ENCODE measurements at regions not wholly inside any gene's neighbourhood (a gene's known extent, or its start where the extent isn't known, plus 50 kb on each side); places are given as distances from the start of the nearest gene placed in this dataset.
"Not testable (repeated sequence)": the region's sequence is repeated elsewhere in the genome, so short reads cannot be mapped to it uniquely, and the experiment has no call there.

DNA sequence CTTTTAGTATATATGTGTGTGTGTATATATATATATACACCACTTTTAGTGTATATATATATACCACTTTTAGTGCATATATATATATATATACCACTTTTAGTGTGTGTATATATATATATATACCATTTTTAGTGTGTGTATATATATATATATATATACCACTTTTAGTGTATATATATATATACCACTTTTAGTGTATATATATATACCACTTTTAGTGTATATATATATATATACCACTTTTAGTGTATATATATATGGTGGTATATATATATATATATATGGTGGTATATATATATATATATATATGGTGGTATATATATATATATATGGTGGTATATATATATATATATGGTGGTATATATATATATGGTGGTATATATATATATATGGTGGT is 79.5 kb upstream of the ANK3 start:
- not testable (repeated sequence) for DNase-seq (ENCODE audit: low read depth, low spot score)

DNA sequence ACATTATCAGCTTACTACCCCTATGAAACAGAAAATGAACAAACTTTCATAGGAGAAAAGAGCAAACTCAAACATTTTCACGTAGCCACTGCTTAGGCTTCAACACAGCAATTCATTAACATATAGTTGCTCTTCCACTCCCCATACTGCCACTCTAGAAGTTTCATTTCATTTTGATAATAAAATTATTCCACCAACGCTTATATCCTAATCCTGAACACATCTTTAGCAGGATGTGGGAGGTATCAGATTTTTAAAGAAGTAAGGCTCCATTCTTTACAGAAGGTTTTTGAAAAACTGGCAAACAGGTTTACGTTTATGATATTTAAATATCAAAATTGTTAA is 77.5 kb upstream of the ANK3 start:
- no peak for DNase-seq (ENCODE audit: low read depth, low spot score)

DNA sequence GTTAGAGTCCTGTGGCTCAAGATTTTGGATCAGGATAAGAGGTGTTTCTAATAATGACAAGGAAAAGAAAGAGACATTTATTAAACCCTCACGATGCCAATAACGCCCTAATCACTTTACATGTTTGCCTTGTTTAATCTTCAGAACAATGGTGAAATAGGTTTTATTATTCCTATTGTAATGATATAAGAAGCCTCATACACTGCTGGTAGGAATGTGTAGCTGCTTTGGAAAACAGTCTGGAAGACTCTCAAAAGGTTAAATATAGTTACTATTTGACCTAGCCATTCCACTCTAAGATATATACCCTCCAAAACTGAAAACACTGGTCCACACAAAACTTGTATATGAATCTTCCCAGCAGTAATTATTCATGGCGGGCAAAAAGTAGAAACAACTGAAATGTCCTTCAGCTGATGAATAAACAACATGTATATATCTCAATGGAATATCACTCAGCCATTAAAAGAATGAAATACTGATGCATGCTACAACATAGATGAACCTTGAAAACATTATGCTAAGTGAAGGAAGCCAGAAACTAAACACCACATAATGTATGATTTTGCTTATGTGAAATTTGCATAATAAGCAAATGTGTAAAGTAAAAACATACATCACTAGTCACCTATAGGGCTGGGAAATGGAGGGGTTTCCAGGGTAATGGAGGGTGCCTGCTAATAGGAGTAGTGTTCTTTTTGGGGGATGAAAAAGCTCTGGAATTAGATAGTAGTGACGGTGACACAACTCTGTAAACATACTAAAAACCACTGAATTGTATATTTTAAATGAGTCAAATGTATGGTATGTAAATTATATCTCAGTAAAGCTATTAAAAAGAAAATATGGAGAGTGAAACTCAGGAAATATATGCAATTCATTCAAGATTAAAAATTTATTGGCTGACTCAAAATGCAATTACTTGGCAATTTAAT is 76.9 kb upstream of the ANK3 start:
- DNase-seq (ENCODE audit: low read depth, low spot score) = no peak

DNA sequence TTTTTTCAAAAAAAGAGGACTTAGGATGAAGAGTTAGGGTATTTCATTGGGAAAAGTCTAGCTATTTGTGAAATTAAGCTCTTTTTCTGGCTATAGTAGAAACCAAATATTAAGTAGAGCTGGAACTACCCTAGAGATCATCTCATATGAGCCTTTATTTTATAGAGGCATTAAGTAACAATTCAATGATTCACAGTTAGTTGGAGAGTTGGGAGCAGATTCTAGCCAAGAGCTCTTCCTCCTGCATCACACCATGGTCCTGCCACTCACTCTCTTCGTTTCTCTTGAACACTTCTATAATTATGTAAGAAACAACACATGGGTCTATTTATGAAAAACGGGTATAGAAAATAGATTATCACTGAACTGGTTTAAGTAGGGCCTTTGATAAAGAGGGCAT is 76.1 kb upstream of the ANK3 start:
- no peak for DNase-seq (ENCODE audit: low read depth, low spot score)

DNA sequence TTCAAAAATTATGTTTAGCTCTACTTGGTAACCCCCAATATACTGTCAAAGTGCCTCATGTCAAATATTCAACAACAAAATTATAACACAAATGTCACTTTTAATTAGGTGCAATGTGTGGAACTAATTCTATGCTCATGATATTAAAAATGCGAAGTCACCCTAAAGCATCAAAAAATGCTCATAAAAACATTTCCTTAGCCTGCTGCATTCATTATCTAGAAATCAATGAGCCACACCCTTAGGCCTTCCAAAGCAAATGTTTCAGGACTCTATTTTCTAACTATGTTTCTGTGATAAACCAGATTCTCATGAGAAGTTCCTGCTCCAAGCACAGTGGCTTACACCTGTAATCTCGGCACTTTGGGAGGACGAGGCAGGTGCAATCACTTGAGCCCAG is 75.0 kb upstream of the ANK3 start:
- DNase-seq (ENCODE audit: low read depth, low spot score) = no peak

DNA sequence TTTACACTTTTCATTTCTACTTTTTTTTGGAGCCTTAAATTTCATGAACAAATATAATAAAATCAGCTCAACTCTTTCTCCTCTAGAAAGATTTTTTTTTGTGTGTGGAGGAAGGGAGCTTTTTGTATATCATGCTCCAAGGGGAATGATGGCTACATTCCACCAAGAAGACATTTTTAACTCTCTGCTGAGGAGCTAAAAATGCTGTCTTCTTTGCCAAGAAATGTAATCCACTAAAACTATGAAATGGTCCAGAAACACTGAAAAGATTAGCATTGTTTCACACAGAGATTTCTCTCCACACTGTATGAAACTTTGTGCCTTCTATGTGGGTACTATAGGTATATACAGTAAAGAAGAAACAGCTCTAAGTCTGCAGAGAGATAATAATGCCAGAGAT is 74.1 kb upstream of the ANK3 start:
- no peak for DNase-seq (ENCODE audit: low read depth, low spot score)

DNA sequence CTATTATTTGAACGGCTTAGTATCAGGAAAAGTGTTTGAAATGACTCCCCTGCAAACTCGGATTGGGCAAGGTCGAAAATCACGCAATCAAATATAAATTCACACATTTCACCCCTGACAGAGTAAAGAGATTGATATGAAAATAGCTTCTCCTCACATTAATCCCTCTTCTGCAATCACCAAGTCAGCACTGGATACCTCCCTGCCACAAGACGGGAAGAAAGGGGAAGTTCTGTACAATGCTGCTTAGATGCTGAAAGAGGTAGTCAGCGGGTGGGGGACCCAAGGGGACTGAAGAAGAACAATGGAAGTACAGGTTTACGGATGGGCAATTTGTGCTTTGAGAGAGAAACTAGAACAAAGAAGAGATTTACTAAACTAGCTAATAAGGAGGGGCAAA is 72.0 kb upstream of the ANK3 start:
- no peak for DNase-seq (ENCODE audit: low read depth, low spot score)

DNA sequence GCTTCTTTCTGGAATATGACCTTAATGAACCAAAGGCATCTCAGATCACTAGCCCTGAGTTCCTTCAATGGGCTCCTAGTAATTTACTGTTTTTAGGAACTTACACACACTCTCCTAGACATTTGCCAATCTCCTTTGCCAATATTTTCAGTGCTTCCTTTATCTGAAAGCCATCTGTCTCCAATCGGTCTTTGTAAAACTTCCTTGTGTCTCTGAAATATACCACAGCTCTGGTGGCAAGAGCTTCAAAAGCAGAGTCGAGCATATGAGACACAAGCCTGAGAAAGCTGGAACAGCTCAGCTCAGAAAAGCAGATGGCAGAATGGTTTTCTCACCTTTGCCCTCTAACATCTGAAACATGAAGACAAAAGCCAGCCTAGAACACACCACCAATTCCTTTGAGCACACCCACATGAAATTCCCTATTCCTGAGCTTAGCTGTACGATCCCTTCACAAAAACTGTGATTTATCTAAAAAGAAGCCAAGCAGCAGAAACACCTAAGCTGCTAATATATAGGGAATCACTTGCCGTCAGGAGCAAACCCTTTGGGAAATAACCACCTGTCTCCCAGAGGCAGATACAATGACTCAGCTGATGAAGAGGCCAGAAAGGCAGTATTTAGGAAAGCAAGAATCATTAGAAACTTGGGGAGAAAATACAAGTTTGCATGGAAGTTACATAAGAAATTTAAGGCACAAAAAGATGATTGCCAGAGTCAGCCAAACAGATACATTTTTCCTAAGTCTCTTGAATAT is 70.2 kb upstream of the ANK3 start:
- no peak for DNase-seq (ENCODE audit: low read depth, low spot score)

DNA sequence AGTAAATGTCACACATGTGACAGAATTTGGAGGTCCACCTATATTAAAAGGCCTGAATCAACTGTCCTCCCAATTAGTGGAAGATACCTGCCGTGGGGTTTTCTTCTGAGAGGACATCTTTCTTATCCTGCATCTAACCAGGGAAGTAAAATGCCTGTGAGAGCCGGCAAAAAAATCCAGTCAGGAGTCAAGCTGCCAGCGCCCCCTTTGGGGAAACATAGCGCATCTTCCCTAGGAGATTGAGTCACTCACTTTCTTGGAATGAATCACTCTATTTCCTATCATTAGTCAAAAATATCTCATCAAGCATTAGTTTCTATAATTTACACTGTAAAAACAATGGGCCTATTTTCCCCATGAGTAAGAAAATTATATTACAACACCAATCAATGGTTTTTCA is 66.4 kb upstream of the ANK3 start:
- no peak for DNase-seq (ENCODE audit: low read depth, low spot score)

DNA sequence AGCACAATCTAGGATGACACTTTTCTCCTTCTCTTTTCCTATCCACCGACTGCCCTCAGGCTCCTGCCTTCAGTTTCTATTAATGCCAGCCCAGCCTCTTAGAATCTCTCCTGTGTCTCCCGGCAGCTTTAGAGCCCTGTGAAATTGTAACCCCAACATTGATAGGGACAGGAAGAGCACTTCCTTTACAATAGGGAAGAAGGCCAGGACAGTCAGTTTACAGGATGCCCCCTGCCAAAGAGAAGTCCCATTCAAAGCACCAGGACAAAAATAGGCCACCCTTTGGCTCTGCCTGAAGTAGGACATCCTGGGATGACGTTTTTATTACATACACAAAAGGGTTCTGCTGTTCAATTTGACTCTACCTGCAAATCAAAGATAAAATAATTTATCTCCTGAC is 64.7 kb upstream of the ANK3 start:
- DNase-seq (ENCODE audit: low read depth, low spot score) = no peak

DNA sequence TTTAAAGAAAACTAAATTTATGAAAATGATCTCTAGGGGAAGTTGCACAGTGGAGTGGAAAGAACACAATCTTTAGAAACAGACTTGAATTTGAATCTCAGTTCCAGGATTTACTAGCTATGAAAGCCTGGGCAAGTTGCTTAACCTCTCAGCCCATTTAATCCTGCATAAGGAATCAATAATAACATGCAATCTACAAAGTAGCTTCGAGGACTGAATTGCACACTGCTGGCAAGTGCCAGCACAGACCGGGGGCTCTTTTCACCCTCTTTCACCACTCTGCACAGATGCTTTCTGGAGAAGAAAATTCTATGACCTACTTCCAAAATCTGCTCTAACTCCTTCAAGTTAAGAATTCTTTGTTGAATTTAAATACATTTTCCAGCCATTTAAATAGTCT is 63.4 kb upstream of the ANK3 start:
- DNase-seq (ENCODE audit: low read depth, low spot score) = no peak

DNA sequence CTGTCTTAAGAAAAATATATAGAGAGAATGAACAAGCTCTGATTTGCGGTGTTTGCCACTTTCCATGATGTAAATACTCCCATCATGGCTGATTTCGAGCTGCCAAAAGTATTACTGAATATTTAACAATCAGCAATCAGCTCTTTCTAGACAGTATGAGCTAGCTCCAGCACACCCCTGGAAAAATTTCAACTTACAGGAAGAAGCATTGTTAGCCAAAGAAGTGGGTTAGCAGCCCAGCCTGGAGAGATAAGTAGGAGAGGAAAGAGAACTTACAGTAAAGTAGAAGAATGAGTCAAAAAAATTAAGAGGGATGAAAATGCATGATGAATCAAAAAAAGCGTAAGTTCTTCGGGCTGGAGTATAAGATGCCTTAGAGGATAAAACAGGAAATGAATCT is 60.6 kb upstream of the ANK3 start:
- DNase-seq (ENCODE audit: low read depth, low spot score) = no peak

DNA sequence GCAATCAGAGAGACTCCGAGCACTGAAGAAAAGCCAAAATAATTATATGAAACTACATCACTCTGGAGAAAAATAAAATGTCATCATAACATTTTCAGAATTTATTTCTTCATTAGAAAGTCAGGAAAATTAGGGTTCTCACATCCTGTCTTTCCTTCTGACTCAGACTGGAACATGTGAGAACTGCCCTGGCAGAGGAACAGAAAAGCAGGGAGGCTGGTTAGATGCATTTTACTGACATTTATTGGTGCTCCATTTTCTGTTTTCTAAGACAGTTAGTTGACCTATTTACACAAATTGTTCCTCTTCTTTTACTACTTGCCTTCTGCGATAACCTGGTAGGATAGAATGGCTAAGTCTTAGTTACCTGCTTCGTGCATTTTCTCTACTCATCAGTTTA is 58.6 kb upstream of the ANK3 start:
- no peak for DNase-seq (ENCODE audit: low read depth, low spot score)

DNA sequence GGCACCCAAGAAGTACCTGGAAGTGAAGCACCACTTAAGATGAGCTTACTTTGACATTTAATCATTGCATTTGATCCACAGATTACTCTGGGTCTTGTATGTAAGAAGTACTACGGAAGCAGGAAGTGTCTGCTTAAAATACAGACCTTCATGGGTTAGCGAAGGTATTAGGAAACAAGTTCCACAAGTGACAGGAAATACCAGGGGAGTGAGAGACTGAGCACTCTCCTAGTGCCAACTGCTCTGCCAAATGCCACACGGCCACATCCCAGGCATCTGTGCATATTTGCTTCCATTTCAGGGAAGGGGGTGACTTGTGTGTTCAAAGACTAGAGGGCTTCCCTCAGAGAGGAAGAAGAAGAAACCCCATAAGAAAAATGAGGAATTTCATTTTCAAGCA is 57.2 kb upstream of the ANK3 start:
- no peak for DNase-seq (ENCODE audit: low read depth, low spot score)

DNA sequence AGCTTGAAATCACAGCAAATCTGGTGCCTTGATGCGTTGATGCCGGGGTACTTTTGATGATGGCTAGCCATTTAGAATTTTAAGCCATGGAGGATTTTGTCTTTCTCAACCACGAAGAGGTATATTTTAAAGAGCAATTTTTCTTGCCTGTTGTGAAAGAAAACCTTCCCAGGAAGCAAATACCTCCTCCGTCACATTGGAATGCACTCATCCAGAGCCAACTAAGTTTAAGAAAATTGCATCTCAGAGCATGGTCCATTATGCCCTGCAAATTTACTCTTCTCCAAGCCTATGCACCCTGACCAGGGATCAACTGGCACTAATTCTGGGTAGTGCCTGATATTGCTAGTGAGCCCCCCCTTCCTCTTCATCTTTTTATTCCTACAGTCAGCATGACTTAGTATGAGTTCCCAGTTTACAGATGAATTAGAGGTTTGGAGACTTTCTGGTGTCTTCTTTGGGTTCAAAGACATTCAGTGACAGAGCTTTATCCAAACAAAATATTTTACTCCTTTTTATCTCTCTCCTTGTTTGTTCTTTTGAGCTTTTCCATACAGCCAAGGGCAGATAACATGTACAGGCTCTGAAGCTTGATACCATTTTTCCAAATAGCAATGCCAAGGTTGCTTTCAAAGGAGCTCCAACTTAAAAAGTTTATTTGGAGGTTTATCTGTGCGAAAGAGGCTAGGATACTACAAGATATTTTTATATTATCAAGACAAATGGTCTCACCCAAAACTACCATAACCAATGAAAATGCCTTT is 56.6 kb upstream of the ANK3 start:
- DNase-seq (ENCODE audit: low read depth, low spot score) = no peak

DNA sequence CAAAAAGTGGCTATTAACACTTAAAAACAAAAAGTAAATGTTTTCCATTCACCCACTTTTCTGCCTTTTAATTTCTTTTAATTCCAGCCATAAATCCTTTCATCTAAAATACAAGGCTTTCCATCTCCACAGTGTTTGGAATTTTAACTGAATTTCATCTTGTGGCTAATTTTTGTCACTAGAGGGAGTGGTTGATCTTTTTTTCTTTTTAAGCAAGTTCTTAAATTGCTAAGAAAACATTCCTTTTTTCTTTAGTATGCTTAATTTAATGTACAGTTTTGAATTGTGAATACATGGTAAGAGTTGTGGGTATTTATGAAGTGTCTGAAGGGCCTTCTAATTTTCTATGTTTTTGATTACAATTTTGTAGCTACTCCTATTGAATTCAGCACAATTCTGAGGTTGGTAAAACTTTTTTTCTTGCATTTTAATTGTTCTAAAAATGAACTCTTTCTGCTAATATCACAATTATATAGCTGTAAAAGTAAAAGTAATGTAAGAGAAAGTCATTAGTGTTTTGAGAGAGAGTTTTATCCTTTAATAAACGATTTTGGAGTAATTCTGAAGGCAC is 54.9 kb upstream of the ANK3 start:
- DNase-seq (ENCODE audit: low read depth, low spot score) = no peak

DNA sequence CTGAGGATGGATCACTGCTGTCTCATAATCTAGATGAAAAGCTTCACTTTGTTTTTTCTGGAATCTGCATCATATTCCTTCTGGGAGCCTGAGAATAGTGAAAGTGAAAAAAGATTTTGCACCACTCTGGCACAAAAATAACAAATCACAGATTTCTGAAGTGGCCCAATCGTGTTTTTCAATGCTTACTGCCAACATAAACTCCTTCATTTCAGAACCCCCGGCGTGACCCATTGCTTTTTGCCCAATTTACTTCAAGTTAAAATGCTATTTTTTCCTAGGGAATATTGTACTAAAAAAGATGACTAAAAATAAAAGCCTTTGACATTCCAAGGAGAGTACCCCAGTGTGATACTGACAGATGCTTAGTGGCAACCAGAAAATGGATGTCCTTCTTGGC is 53.7 kb upstream of the ANK3 start:
- DNase-seq (ENCODE audit: low read depth, low spot score) = no peak

DNA sequence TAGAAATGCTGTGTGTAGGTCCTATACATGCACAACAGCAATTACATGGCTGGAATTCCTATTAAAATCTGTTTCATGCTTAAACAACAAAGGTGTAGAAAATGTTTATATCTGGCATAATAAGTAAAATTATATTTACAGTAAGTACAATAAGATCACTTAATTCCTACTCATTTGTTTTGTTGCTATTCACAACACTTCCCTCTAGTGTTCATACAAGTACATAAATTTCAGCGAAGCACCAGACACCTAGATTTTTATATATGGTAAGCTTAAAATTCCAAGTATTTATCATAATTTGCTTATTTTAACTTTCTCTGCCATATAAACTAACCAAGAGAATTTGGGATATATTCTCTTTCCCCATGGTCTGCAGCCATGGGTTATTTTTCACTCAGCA is 51.8 kb upstream of the ANK3 start:
- DNase-seq (ENCODE audit: low read depth, low spot score) = no peak

DNA sequence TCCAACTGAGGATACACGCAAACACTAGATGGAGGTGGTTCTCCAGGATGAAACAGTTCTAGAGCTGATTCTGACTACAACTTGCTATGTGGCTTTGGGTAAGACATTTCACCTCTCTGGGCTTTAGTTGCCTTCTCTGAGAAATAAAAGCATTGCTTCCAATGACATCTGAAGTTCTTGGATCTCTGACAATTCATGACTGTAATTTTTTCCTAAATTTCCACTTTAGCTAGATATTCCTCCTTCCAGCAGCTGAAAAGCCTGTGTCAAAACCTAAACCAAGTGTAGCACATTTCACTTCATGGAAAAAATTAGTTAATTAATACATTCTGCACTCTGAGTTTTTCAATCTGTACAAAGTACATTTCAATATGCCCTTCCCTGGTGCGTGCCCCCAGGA is 50.0 kb upstream of the ANK3 start:
- no peak for DNase-seq (ENCODE audit: low read depth, low spot score)

Data from activated CD4-positive, CD25-positive, alpha-beta regulatory T cell treated with anti-CD3 and anti-CD28 coated beads, Interleukin-2, amount 50 U/mL, for 16 hours (primary cell).